A673 (cell line): ENCODE measurements at regions not wholly inside any gene's neighbourhood (a gene's known extent, or its start where the extent isn't known, plus 50 kb on each side); places are given as distances from the start of the nearest gene placed in this dataset.
"Not testable (repeated sequence)": the region's sequence is repeated elsewhere in the genome, so short reads cannot be mapped to it uniquely, and the experiment has no call there.

Source experiments
- BruUV-seq: library from RNA; stranded (reverse); fragments of 400-500 nt; replicated peaks from 2 replicates; lab custom pipeline; 2021; lab: Mats Ljungman, UMichigan
- CTCF ChIA-PET: fragments of 300-600 bp; sonication (Branson Sonifier 250); formaldehyde crosslinking; loops from one replicate; lab custom pipeline; 2022; ENCODE audit warnings: antibody characterized with exemption; lab: Charles Lee
- POLR2A ChIA-PET: fragments of 300-600 bp; sonication (Branson Sonifier 250); formaldehyde crosslinking; loops from one replicate; lab custom pipeline; 2022; ENCODE audit warnings: antibody characterized with exemption; ENCODE audit not compliant: low non-redundant PET; lab: Charles Lee
- DNase-seq: peaks from one replicate; pipeline ENCODE4 v3.0.0-alpha.2; 2015; ENCODE audit warnings: low spot score
- H3K27ac ChIP-seq: fragments of 200-600 bp; sonication (generic); 2 replicates; pipeline ENCODE4 v1.5.1; 2016; ENCODE audit warnings: mixed run types, low read depth, mild to moderate bottlenecking, mixed read lengths, antibody characterized with exemption, low read length; ENCODE audit not compliant: poor library complexity, severe bottlenecking
- H3K27me3 ChIP-seq: fragments of 200-600 bp; sonication (generic); replicated peaks from 2 replicates; pipeline ENCODE4 v1.6.1; 2017; ENCODE audit warnings: mixed run types, low read depth, mild to moderate bottlenecking, mixed read lengths, antibody characterized with exemption, low read length; ENCODE audit not compliant: insufficient read depth, poor library complexity
- H3K36me3 ChIP-seq: fragments of 200-600 bp; sonication (generic); 2 replicates; pipeline ENCODE4 v1.6.1; 2016; ENCODE audit warnings: mixed run types, mild to moderate bottlenecking, mixed read lengths, antibody characterized with exemption, low read length; ENCODE audit not compliant: insufficient read depth, poor library complexity, severe bottlenecking
- H3K4me1 ChIP-seq: fragments of 200-600 bp; sonication (generic); 2 replicates; pipeline ENCODE4 v1.6.1; 2017; ENCODE audit warnings: mixed run types, mild to moderate bottlenecking, mixed read lengths, antibody characterized with exemption, low read length; ENCODE audit not compliant: insufficient read depth, poor library complexity, severe bottlenecking
- H3K4me3 ChIP-seq: fragments of 200-600 bp; sonication (generic); 2 replicates; pipeline ENCODE4 v1.5.1; 2016; ENCODE audit warnings: low read depth, mixed run types, mild to moderate bottlenecking, mixed read lengths, low read length; ENCODE audit not compliant: poor library complexity, severe bottlenecking
- H3K9me3 ChIP-seq: fragments of 200-600 bp; sonication (generic); 2 replicates; pipeline ENCODE4 v1.6.1; 2016; ENCODE audit warnings: mixed run types, low read depth, mild to moderate bottlenecking, mixed read lengths, antibody characterized with exemption, low read length; ENCODE audit not compliant: poor library complexity, severe bottlenecking
- EZH2 ChIP-seq: fragments of 200-600 bp; sonication (generic); IDR thresholded peaks from 2 replicates; pipeline ENCODE4 v1.6.1; 2017; ENCODE audit warnings: borderline replicate concordance, low read depth, mild to moderate bottlenecking, mixed read lengths, antibody characterized with exemption, low read length; ENCODE audit not compliant: poor library complexity, severe bottlenecking
- intact Hi-C: fragments of 100-400 bp; cut with micrococcal nuclease; formaldehyde crosslinking; loops from one replicate; pipeline ENCODE4 v1.10.0; 2022; ENCODE audit not compliant: unreplicated experiment
- TF ChIP-seq, protein P1 (sequence below): fragments of 300-800, 200-600 bp; sonication (generic); conservative IDR thresholded peaks from 2 replicates; pipeline ENCODE4 v1.5.1; 2017; ENCODE audit warnings: low read depth, mild to moderate bottlenecking, antibody characterized with exemption, low read length, moderate library complexity, mixed read lengths

GRCh38 chr11:37442576-37442975 lies 844.5 kb upstream of the RAG2 start:
- Histone ChIP-seq H3K9me3 (no peaks in the 10 kb centered on the region), H3K27ac (no peak overlapping the region), H3K27me3 (no peaks in the 10 kb centered on the region), H3K36me3 (no peaks in the 10 kb centered on the region), H3K4me3 (no peak overlapping the region), H3K4me1 (peaks cover 24% of the 10 kb centered on the region)
- ChIA-PET CTCF (no interaction called here), POLR2A (no interaction called here)
- BruUV-seq = no TSS peak
- intact Hi-C loops = no loop called here
- DNase-seq = no peak
- no peak for TF ChIP-seq EZH2
- TF ChIP-seq, protein P1, sequence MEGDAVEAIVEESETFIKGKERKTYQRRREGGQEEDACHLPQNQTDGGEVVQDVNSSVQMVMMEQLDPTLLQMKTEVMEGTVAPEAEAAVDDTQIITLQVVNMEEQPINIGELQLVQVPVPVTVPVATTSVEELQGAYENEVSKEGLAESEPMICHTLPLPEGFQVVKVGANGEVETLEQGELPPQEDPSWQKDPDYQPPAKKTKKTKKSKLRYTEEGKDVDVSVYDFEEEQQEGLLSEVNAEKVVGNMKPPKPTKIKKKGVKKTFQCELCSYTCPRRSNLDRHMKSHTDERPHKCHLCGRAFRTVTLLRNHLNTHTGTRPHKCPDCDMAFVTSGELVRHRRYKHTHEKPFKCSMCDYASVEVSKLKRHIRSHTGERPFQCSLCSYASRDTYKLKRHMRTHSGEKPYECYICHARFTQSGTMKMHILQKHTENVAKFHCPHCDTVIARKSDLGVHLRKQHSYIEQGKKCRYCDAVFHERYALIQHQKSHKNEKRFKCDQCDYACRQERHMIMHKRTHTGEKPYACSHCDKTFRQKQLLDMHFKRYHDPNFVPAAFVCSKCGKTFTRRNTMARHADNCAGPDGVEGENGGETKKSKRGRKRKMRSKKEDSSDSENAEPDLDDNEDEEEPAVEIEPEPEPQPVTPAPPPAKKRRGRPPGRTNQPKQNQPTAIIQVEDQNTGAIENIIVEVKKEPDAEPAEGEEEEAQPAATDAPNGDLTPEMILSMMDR = no peak

DNA sequence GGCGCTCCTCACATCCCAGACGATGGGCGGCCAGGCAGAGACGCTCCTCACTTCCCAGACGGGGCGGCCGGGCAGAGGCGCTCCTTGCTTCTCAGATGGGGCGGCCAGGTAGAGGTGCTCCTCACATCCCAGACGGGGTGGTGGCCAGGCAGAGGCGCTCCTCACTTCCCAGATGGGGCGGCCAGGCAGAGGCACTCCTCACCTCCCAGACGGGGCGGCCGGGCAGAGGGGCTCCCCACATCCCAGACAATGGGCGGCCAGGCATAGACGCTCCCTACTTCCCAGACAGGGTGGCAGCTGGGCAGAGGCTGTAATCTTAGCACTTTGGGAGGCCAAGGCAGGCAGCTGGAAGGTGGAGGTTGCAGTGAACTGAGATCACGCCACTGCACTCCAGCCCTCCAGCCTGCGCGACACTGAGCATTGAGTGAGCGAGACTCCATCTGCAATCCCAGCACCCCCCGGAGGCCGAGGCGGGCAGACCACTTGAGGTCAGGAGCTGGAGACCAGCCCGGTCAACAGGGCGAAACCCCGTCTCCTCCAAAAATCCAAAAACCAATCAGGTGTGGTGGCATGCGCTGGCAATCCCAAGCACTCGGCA lies 833.7 kb upstream of the RAG2 start:
- H3K4me3 ChIP-seq, DNase-seq, CTCF ChIA-PET, H3K27me3 ChIP-seq, H3K4me1 ChIP-seq, H3K36me3 ChIP-seq, H3K27ac ChIP-seq, intact Hi-C loops, BruUV-seq, POLR2A ChIA-PET: not testable (repeated sequence)
- H3K9me3 ChIP-seq = peaks cover 14% of the 10 kb centered on the region

- peaks cover 12% of the 10 kb centered on the region for H3K9me3 ChIP-seq
- POLR2A ChIA-PET, CTCF ChIA-PET, H3K36me3 ChIP-seq, H3K27ac ChIP-seq, DNase-seq, H3K4me3 ChIP-seq, BruUV-seq, intact Hi-C loops, H3K4me1 ChIP-seq, H3K27me3 ChIP-seq: not testable (repeated sequence)
Measured at GRCh38 chr11:37430966-37431632, 833.1 kb upstream of the RAG2 start.

GRCh38 chr11:37422511-37422910 lies 824.5 kb upstream of the RAG2 start:
- CTCF ChIA-PET = no interaction called here
- POLR2A ChIA-PET = no interaction called here
- H3K4me1 ChIP-seq = no peaks in the 10 kb centered on the region
- H3K27ac ChIP-seq = no peak overlapping the region
- DNase-seq = no peak
- H3K36me3 ChIP-seq = no peaks in the 10 kb centered on the region
- peaks cover 10% of the 10 kb centered on the region for H3K9me3 ChIP-seq
- no peaks in the 10 kb centered on the region for H3K27me3 ChIP-seq
- no peak overlapping the region for H3K4me3 ChIP-seq
- BruUV-seq = no TSS peak
- intact Hi-C loops = no loop called here
- TF ChIP-seq, protein P1 = no peak
- no peak for TF ChIP-seq EZH2
